ENCODE measurements at regions not wholly inside any gene's neighbourhood (a gene's known extent, or its start where the extent isn't known, plus 50 kb on each side); places are given as distances from the start of the nearest gene placed in this dataset.

- no peak for DNase-seq (ENCODE audit: low read depth)
Measured at GRCh38 chr2:6109831-6110230, 417.6 kb downstream of the SOX11 start.

GRCh38 chr2:6111781-6112261 lies 419.6 kb downstream of the SOX11 start:
- no peak for DNase-seq (ENCODE audit: low read depth)
- no peak for TF ChIP-seq CTCF (IDR thresholded peaks at IDR 0.05; ENCODE audit: low read depth, low read length, missing control alignments)

More at GRCh38 chr2:6109831-6110230, 417.6 kb downstream of the SOX11 start:
- no peak for TF ChIP-seq CTCF (IDR thresholded peaks at IDR 0.05; ENCODE audit: low read depth, low read length, missing control alignments)
- no peak overlapping the region for H3K4me3 ChIP-seq (ENCODE audit: low read depth, low read length)

GRCh38 chr2:6113786-6114185 lies 421.6 kb downstream of the SOX11 start:
- DNase-seq (ENCODE audit: low read depth), result no peak
- no peak for TF ChIP-seq CTCF (IDR thresholded peaks at IDR 0.05; ENCODE audit: low read depth, low read length, missing control alignments)
- no peak overlapping the region for H3K4me3 ChIP-seq (ENCODE audit: low read depth, low read length)

More at GRCh38 chr2:6111781-6112261, 419.6 kb downstream of the SOX11 start:
- no peak overlapping the region for H3K4me3 ChIP-seq (ENCODE audit: low read depth, low read length)

GRCh38 chr2:6127718-6128117 lies 435.5 kb downstream of the SOX11 start:
- no peak for DNase-seq (ENCODE audit: low read depth)
- no peak overlapping the region for H3K4me3 ChIP-seq (ENCODE audit: low read depth, low read length)
- no peak for TF ChIP-seq CTCF (IDR thresholded peaks at IDR 0.05; ENCODE audit: low read depth, low read length, missing control alignments)

- no peak overlapping the region for H3K4me3 ChIP-seq (ENCODE audit: low read depth, low read length)
- no peak for DNase-seq (ENCODE audit: low read depth)
- no peak for TF ChIP-seq CTCF (IDR thresholded peaks at IDR 0.05; ENCODE audit: low read depth, low read length, missing control alignments)
Measured at GRCh38 chr2:6139142-6139541, 447.0 kb downstream of the SOX11 start.

- TF ChIP-seq CTCF (IDR thresholded peaks at IDR 0.05; ENCODE audit: low read depth, low read length, missing control alignments), result no peak
- no peak overlapping the region for H3K4me3 ChIP-seq (ENCODE audit: low read depth, low read length)
- no peak for DNase-seq (ENCODE audit: low read depth)
Measured at GRCh38 chr2:6139916-6140315, 447.7 kb downstream of the SOX11 start.

GRCh38 chr2:6140509-6140908 lies 448.3 kb downstream of the SOX11 start:
- no peak for DNase-seq (ENCODE audit: low read depth)
- H3K4me3 ChIP-seq (ENCODE audit: low read depth, low read length), result no peak overlapping the region
- TF ChIP-seq CTCF (IDR thresholded peaks at IDR 0.05; ENCODE audit: low read depth, low read length, missing control alignments), result no peak

All from GM12864 (cell line).